Calu3 (cell line): ENCODE measurements at regions not wholly inside any gene's neighbourhood (a gene's known extent, or its start where the extent isn't known, plus 50 kb on each side); places are given as distances from the start of the nearest gene placed in this dataset.

Experiments used
- BruUV-seq: library from RNA; stranded (reverse); fragments of 400-500 nt; replicated peaks from 2 replicates; lab custom pipeline; 2021; lab: Mats Ljungman, UMichigan
- CTCF ChIA-PET: fragments of 300-600 bp; sonication (Branson Sonifier 250); formaldehyde crosslinking; loops from one replicate; lab custom pipeline; 2022; ENCODE audit warnings: antibody characterized with exemption; lab: Charles Lee
- DNase-seq: peaks from one replicate; pipeline ENCODE4 v3.0.0; 2022
- H3K27ac Mint-ChIP-seq: one replicate; pipeline ENCODE4 v1.8.0; 2022; ENCODE audit warnings: mixed read lengths; ENCODE audit not compliant: unreplicated experiment
- H3K27me3 Mint-ChIP-seq: one replicate; pipeline ENCODE4 v1.8.0; 2022; ENCODE audit warnings: mixed read lengths; ENCODE audit not compliant: unreplicated experiment
- H3K36me3 Mint-ChIP-seq: one replicate; pipeline ENCODE4 v1.8.0; 2022; ENCODE audit warnings: mild to moderate bottlenecking, moderate library complexity, mixed read lengths; ENCODE audit not compliant: insufficient read depth, unreplicated experiment
- H3K4me1 Mint-ChIP-seq: one replicate; pipeline ENCODE4 v1.8.0; 2022; ENCODE audit warnings: mild to moderate bottlenecking, low read depth, mixed read lengths; ENCODE audit not compliant: unreplicated experiment
- H3K4me3 Mint-ChIP-seq: one replicate; pipeline ENCODE4 v1.8.0; 2022; ENCODE audit warnings: mild to moderate bottlenecking, low read depth, moderate library complexity, mixed read lengths; ENCODE audit not compliant: unreplicated experiment
- H3K9me3 Mint-ChIP-seq: one replicate; pipeline ENCODE4 v1.8.0; 2022; ENCODE audit warnings: low read depth, mixed read lengths; ENCODE audit not compliant: unreplicated experiment
- CTCF ChIP-seq: fragments of 200-600 bp; IDR thresholded peaks from one replicate; pipeline ENCODE4 v1.8.0; 2022; ENCODE audit warnings: antibody characterized with exemption; ENCODE audit not compliant: unreplicated experiment
- intact Hi-C: fragments of 100-400 bp; cut with micrococcal nuclease; formaldehyde crosslinking; loops from one replicate; pipeline ENCODE4 v1.10.0; 2022; ENCODE audit not compliant: unreplicated experiment

- CTCF ChIA-PET: no interaction called here
- no peaks in the 10 kb centered on the region for H3K9me3 Mint-ChIP-seq
- no peak for TF ChIP-seq CTCF
- no peaks in the 10 kb centered on the region for H3K36me3 Mint-ChIP-seq
- intact Hi-C loops: no loop called here
- H3K4me1 Mint-ChIP-seq: peaks cover 8% of the 10 kb centered on the region
- DNase-seq: no peak
- H3K4me3 Mint-ChIP-seq: no peak overlapping the region
- H3K27ac Mint-ChIP-seq: no peak overlapping the region
- peaks cover 12% of the 10 kb centered on the region for H3K27me3 Mint-ChIP-seq
- no TSS peak for BruUV-seq
These were observed 233.5 kb upstream of the WWC1 start for GRCh38 chr5:168057905-168058304.

DNA sequence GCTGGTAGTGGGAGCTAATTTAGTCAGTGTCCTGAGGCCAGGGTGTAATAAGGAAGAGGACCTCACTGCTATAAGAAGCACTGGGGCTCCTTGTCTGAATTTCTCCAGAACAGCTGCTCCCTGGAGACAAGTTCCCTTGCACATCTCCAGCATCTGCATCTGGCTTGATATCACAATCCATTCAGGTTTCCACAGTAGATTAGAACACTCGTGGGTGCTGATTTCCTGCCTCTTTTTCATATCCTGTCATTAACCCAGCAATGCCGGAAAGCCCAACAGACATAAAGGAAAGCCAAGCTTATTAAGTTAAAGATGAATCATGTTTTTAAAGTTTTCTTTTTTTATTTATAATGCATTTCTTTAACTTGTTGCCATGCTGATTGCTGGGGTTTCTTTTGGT is 232.3 kb upstream of the WWC1 start:
- TF ChIP-seq CTCF: no peak
- no peaks in the 10 kb centered on the region for H3K9me3 Mint-ChIP-seq
- intact Hi-C loops: no loop called here
- CTCF ChIA-PET: no interaction called here
- peaks cover 8% of the 10 kb centered on the region for H3K4me1 Mint-ChIP-seq
- H3K36me3 Mint-ChIP-seq: no peaks in the 10 kb centered on the region
- H3K27ac Mint-ChIP-seq: no peak overlapping the region
- DNase-seq: no peak
- BruUV-seq: no TSS peak
- peaks cover 25% of the 10 kb centered on the region for H3K27me3 Mint-ChIP-seq
- H3K4me3 Mint-ChIP-seq: no peak overlapping the region

GRCh38 chr5:168062239-168062638 is 229.2 kb upstream of the WWC1 start:
- Mint-ChIP-seq H3K27ac (no peak overlapping the region), H3K36me3 (no peaks in the 10 kb centered on the region), H3K9me3 (no peaks in the 10 kb centered on the region), H3K27me3 (peaks cover 47% of the 10 kb centered on the region), H3K4me3 (no peak overlapping the region), H3K4me1 (peaks cover 14% of the 10 kb centered on the region)
- BruUV-seq: no TSS peak
- CTCF ChIA-PET: no interaction called here
- TF ChIP-seq CTCF: no peak
- DNase-seq: no peak
- intact Hi-C loops: no loop called here

GRCh38 chr5:168064457-168064856 is 227.0 kb upstream of the WWC1 start:
- no peak for DNase-seq
- Mint-ChIP-seq H3K4me3 (no peak overlapping the region), H3K9me3 (no peaks in the 10 kb centered on the region), H3K4me1 (peaks cover 16% of the 10 kb centered on the region), H3K36me3 (no peaks in the 10 kb centered on the region), H3K27ac (no peak overlapping the region), H3K27me3 (peaks cover 70% of the 10 kb centered on the region)
- no TSS peak for BruUV-seq
- CTCF ChIA-PET: no interaction called here
- intact Hi-C loops: no loop called here
- TF ChIP-seq CTCF: no peak
